HG02610 (cell line): ENCODE measurements at regions not wholly inside any gene's neighbourhood (a gene's known extent, or its start where the extent isn't known, plus 50 kb on each side); places are given as distances from the start of the nearest gene placed in this dataset.
"Not testable (repeated sequence)": the region's sequence is repeated elsewhere in the genome, so short reads cannot be mapped to it uniquely, and the experiment has no call there.

ENCODE experiments used
- ATAC-seq: cut with Tn5 transposase; IDR thresholded peaks from one replicate; pipeline ENCODE4 v1.9.1; 2021; ENCODE audit warnings: mild to moderate bottlenecking, moderate library complexity; ENCODE audit not compliant: unreplicated experiment

GRCh38 chr2:184174493-184175104 lies 423.7 kb upstream of the ZNF804A start:
- ATAC-seq = no peak

GRCh38 chr2:184178229-184178628 lies 420.1 kb upstream of the ZNF804A start:
- ATAC-seq = no peak

- ATAC-seq = no peak
These were observed 411.9 kb upstream of the ZNF804A start for GRCh38 chr2:184186436-184186835.

- ATAC-seq = no peak
These were observed 410.8 kb upstream of the ZNF804A start for GRCh38 chr2:184187421-184187971.

GRCh38 chr2:184190725-184191124 lies 407.6 kb upstream of the ZNF804A start:
- no peak for ATAC-seq

GRCh38 chr2:184192649-184193048 lies 405.7 kb upstream of the ZNF804A start:
- no peak for ATAC-seq

GRCh38 chr2:184197413-184197812 lies 400.9 kb upstream of the ZNF804A start:
- ATAC-seq = no peak

GRCh38 chr2:184198791-184199190 lies 399.5 kb upstream of the ZNF804A start:
- ATAC-seq = not testable (repeated sequence)

- no peak for ATAC-seq
These were observed 399.1 kb upstream of the ZNF804A start for GRCh38 chr2:184199274-184199673.

- no peak for ATAC-seq
These were observed 397.1 kb upstream of the ZNF804A start for GRCh38 chr2:184201246-184201645.

GRCh38 chr2:184203661-184204060 lies 394.7 kb upstream of the ZNF804A start:
- no peak for ATAC-seq

- no peak for ATAC-seq
These were observed 393.2 kb upstream of the ZNF804A start for GRCh38 chr2:184205048-184205596.

GRCh38 chr2:184206045-184206444 lies 392.3 kb upstream of the ZNF804A start:
- ATAC-seq = no peak

GRCh38 chr2:184210329-184210728 lies 388.0 kb upstream of the ZNF804A start:
- no peak for ATAC-seq

- peak; percentile 50 for ATAC-seq
These were observed 382.6 kb upstream of the ZNF804A start for GRCh38 chr2:184215745-184216144.

GRCh38 chr2:184256611-184257010 lies 341.7 kb upstream of the ZNF804A start:
- no peak for ATAC-seq

- ATAC-seq = no peak
These were observed 337.0 kb upstream of the ZNF804A start for GRCh38 chr2:184261331-184261730.

GRCh38 chr2:184261818-184262217 lies 336.5 kb upstream of the ZNF804A start:
- ATAC-seq = no peak

- no peak for ATAC-seq
These were observed 329.3 kb upstream of the ZNF804A start for GRCh38 chr2:184268900-184269477.

- no peak for ATAC-seq
These were observed 327.7 kb upstream of the ZNF804A start for GRCh38 chr2:184270660-184271059.

- ATAC-seq = no peak
These were observed 326.3 kb upstream of the ZNF804A start for GRCh38 chr2:184272056-184272455.

- ATAC-seq = no peak
These were observed 303.5 kb upstream of the ZNF804A start for GRCh38 chr2:184294831-184295230.
